Nephron (organoid): ENCODE measurements at regions not wholly inside any gene's neighbourhood (a gene's known extent, or its start where the extent isn't known, plus 50 kb on each side); places are given as distances from the start of the nearest gene placed in this dataset.

ENCODE experiments used
- H3K27ac Mint-ChIP-seq, 3 experiments: 2 replicates each; pipeline ENCODE4 v1.8.0; 2020; ENCODE audit warnings: mixed read lengths in 3 of 3, mild to moderate bottlenecking in 2 of 3, moderate library complexity in 1 of 3
- H3K27me3 Mint-ChIP-seq: 2 replicates; pipeline ENCODE4 v1.8.0; 2021; ENCODE audit warnings: low read depth, mild to moderate bottlenecking, moderate library complexity, mixed read lengths
- H3K36me3 Mint-ChIP-seq: 2 replicates; pipeline ENCODE4 v1.8.0; 2020; ENCODE audit warnings: low read depth, mixed read lengths
- H3K4me1 Mint-ChIP-seq: 2 replicates; pipeline ENCODE4 v1.8.0; 2020; ENCODE audit warnings: mixed read lengths
- H3K4me3 Mint-ChIP-seq, 3 experiments: 2 replicates each; pipeline ENCODE4 v1.8.0; 2020; ENCODE audit warnings: mild to moderate bottlenecking in 3 of 3, mixed read lengths in 3 of 3, moderate library complexity in 2 of 3
- H3K9me3 Mint-ChIP-seq: 2 replicates; pipeline ENCODE4 v1.8.0; 2020; ENCODE audit warnings: mixed read lengths
- TF ChIP-seq, protein P1 (sequence below), 3 experiments: fragments of 200-600 bp; sonication (generic); IDR thresholded peaks; one replicate each; pipeline ENCODE4 v1.5.0; 2021; ENCODE audit warnings: antibody characterized with exemption in 3 of 3; ENCODE audit not compliant: unreplicated experiment in 3 of 3

- H3K9me3 Mint-ChIP-seq, result no peaks in the 10 kb centered on the region
- no peaks in the 10 kb centered on the region for H3K27me3 Mint-ChIP-seq
- H3K27ac Mint-ChIP-seq, result peak overlapping the region in 2 of 3 experiments; percentile 25 to 35
- TF ChIP-seq, protein P1, sequence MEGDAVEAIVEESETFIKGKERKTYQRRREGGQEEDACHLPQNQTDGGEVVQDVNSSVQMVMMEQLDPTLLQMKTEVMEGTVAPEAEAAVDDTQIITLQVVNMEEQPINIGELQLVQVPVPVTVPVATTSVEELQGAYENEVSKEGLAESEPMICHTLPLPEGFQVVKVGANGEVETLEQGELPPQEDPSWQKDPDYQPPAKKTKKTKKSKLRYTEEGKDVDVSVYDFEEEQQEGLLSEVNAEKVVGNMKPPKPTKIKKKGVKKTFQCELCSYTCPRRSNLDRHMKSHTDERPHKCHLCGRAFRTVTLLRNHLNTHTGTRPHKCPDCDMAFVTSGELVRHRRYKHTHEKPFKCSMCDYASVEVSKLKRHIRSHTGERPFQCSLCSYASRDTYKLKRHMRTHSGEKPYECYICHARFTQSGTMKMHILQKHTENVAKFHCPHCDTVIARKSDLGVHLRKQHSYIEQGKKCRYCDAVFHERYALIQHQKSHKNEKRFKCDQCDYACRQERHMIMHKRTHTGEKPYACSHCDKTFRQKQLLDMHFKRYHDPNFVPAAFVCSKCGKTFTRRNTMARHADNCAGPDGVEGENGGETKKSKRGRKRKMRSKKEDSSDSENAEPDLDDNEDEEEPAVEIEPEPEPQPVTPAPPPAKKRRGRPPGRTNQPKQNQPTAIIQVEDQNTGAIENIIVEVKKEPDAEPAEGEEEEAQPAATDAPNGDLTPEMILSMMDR (IDR thresholded peaks at IDR 0.05; ENCODE audit: unreplicated experiment in 3 of 3), result no peak
- H3K36me3 Mint-ChIP-seq, result no peaks in the 10 kb centered on the region
- H3K4me1 Mint-ChIP-seq, result peaks cover 22% of the 10 kb centered on the region
- H3K4me3 Mint-ChIP-seq, result no peak overlapping the region
Observed at GRCh38 chr21:16911166-16911607, 601.7 kb upstream of the CXADR start.

DNA sequence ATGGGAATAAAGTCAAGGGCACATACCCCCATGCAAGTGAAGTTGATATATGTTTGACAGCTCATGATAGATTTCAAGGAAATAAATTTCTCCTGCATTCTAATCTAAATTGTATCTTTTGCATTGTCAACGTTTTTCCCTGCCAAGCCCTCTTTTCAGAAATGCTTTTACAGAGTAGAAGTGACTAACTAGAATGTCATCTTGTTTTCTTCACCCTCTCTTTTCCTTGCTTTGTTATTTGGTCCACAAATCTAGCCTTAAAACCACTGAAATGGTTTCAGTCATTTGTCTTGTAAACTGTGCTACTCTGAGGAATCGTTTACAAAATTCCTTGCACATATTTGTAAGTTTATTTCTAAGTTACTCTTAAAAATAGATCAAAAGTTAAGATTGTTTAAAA lies 600.8 kb upstream of the CXADR start:
- peaks cover 22% of the 10 kb centered on the region for H3K4me1 Mint-ChIP-seq
- H3K27ac Mint-ChIP-seq, result peak overlapping the region in 1 of 3 experiments; percentile 25
- H3K36me3 Mint-ChIP-seq, result no peaks in the 10 kb centered on the region
- H3K9me3 Mint-ChIP-seq, result no peaks in the 10 kb centered on the region
- TF ChIP-seq, protein P1 (IDR thresholded peaks at IDR 0.05; ENCODE audit: unreplicated experiment in 3 of 3), result no peak
- H3K27me3 Mint-ChIP-seq, result no peaks in the 10 kb centered on the region
- H3K4me3 Mint-ChIP-seq, result no peak overlapping the region

GRCh38 chr21:16913010-16913409 lies 599.8 kb upstream of the CXADR start:
- H3K36me3 Mint-ChIP-seq, result no peaks in the 10 kb centered on the region
- H3K9me3 Mint-ChIP-seq, result no peaks in the 10 kb centered on the region
- no peak overlapping the region for H3K4me3 Mint-ChIP-seq
- H3K27me3 Mint-ChIP-seq, result no peaks in the 10 kb centered on the region
- peaks cover 22% of the 10 kb centered on the region for H3K4me1 Mint-ChIP-seq
- no peak overlapping the region for H3K27ac Mint-ChIP-seq
- TF ChIP-seq, protein P1 (IDR thresholded peaks at IDR 0.05; ENCODE audit: unreplicated experiment in 3 of 3), result no peak

- Mint-ChIP-seq H3K27me3 (no peaks in the 10 kb centered on the region), H3K36me3 (no peaks in the 10 kb centered on the region), H3K4me3 (no peak overlapping the region), H3K27ac (no peak overlapping the region), H3K4me1 (no peaks in the 10 kb centered on the region), H3K9me3 (no peaks in the 10 kb centered on the region)
- TF ChIP-seq, protein P1 (IDR thresholded peaks at IDR 0.05; ENCODE audit: unreplicated experiment in 3 of 3), result no peak
Observed at GRCh38 chr21:16928439-16928838, 584.4 kb upstream of the CXADR start.

DNA sequence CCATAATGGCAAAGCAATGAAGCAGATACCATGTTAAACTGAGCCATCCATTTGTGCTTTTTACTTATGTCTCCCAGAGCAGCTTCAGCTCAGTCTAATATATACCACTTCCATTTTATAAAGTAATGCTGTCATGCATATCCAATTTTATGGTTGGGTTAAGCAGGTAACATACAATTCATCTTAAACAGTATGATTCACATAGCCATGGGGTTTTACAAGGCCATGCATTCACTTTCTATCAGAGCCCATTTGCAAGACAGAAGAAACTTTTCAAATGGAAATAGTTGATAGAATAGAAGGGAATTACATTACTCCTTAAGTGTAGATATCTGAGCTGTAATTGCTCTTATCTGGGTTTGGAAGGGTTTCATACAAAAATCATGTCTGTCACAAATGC lies 580.5 kb upstream of the CXADR start:
- no peaks in the 10 kb centered on the region for H3K4me1 Mint-ChIP-seq
- no peaks in the 10 kb centered on the region for H3K36me3 Mint-ChIP-seq
- H3K27ac Mint-ChIP-seq, result no peak overlapping the region
- no peaks in the 10 kb centered on the region for H3K9me3 Mint-ChIP-seq
- H3K27me3 Mint-ChIP-seq, result no peaks in the 10 kb centered on the region
- no peak overlapping the region for H3K4me3 Mint-ChIP-seq
- TF ChIP-seq, protein P1 (IDR thresholded peaks at IDR 0.05; ENCODE audit: unreplicated experiment in 3 of 3), result no peak

- H3K27me3 Mint-ChIP-seq, result no peaks in the 10 kb centered on the region
- H3K4me3 Mint-ChIP-seq, result no peak overlapping the region
Observed at GRCh38 chr21:16942703-16943102, 570.1 kb upstream of the CXADR start.

More at GRCh38 chr21:16942703-16943102, 570.1 kb upstream of the CXADR start:
- no peaks in the 10 kb centered on the region for H3K4me1 Mint-ChIP-seq
- H3K9me3 Mint-ChIP-seq, result peaks cover 32% of the 10 kb centered on the region
- no peak overlapping the region for H3K27ac Mint-ChIP-seq
- no peaks in the 10 kb centered on the region for H3K36me3 Mint-ChIP-seq
- TF ChIP-seq, protein P1 (IDR thresholded peaks at IDR 0.05; ENCODE audit: unreplicated experiment in 3 of 3), result no peak
